SK-N-MC (cell line): ENCODE measurements at regions not wholly inside any gene's neighbourhood (a gene's known extent, or its start where the extent isn't known, plus 50 kb on each side); places are given as distances from the start of the nearest gene placed in this dataset.
A peak's percentile ranks its signal among the peaks of the same experiment; 100 is the strongest.

ENCODE experiments used
- DNase-seq: peaks from one replicate; pipeline ENCODE4 v3.0.0-alpha.2; 2011; ENCODE audit warnings: low read depth, low spot score
- H3K27ac ChIP-seq: fragments of 200-600 bp; sonication (generic); 2 replicates; pipeline ENCODE4 v1.5.1; 2016; ENCODE audit warnings: mixed run types
- H3K36me3 ChIP-seq: fragments of 200-600 bp; sonication (generic); 2 replicates; pipeline ENCODE4 v1.6.1; 2017; ENCODE audit warnings: antibody characterized with exemption, low read length, mixed read lengths; ENCODE audit not compliant: insufficient read depth
- H3K4me3 ChIP-seq: fragments of 200-600 bp; sonication (generic); 2 replicates; pipeline ENCODE4 v1.5.1; 2016
- H3K9ac ChIP-seq: fragments of 200-600 bp; sonication (generic); 2 replicates; pipeline ENCODE4 v1.8.0; 2017; ENCODE audit warnings: mixed run types, mixed read lengths; ENCODE audit not compliant: insufficient read length
- H3K9me3 ChIP-seq: fragments of 200-600 bp; sonication (generic); 2 replicates; pipeline ENCODE4 v1.6.1; 2017; ENCODE audit warnings: low read depth, mild to moderate bottlenecking, antibody characterized with exemption, low read length, moderate library complexity, mixed read lengths
- EZH2 ChIP-seq: fragments of 200-600 bp; sonication (generic); IDR thresholded peaks from one replicate; pipeline ENCODE4 v1.6.1; 2017; ENCODE audit warnings: antibody characterized with exemption
- FOXP2 ChIP-seq: optimal IDR thresholded peaks from 2 replicates; pipeline ENCODE3; 2011; ENCODE audit warnings: mild to moderate bottlenecking, moderate library complexity; ENCODE audit not compliant: insufficient read depth; ENCODE audit errors: extremely low read length, control extremely low read depth
- POLR2AphosphoS5 ChIP-seq: IDR thresholded peaks from 2 replicates; pipeline ENCODE4 v1.6.1; 2012; ENCODE audit warnings: mild to moderate bottlenecking, low read depth, low read length, borderline replicate concordance

DNA sequence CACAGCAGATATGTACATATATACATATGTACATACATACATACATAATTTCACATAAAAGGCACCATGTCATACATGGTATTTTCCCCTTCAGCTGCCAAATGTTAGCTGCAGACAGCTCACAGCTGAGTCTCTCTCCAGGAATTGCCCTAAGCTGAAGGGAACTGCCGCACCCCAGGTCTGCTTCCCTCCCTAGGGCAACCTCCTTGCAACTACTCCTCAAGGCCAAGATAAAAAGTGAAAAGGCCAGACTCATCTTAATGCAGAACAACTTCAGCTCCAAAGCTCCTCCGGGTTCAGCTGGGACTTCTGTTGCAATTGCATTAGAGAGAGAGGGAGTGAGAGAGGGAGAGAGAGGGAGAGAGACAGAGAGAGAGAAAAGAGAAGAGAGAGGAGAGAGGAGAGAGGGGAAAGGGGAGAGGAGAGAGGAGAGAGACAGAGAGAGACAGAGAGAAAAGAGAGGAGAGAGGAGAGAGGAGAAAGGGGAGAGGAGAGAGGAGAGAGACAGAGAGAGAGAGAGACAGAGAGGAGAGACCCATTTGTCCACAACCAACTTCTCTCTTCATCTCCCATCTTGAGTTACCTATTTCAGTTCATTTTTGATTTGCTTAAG is 143.4 kb upstream of the HES1 start:
- TF ChIP-seq FOXP2 (no peak), EZH2 (no peak), POLR2AphosphoS5 (no peak)
- Histone ChIP-seq H3K27ac (no peak overlapping the region), H3K9ac (no peak overlapping the region)

DNA sequence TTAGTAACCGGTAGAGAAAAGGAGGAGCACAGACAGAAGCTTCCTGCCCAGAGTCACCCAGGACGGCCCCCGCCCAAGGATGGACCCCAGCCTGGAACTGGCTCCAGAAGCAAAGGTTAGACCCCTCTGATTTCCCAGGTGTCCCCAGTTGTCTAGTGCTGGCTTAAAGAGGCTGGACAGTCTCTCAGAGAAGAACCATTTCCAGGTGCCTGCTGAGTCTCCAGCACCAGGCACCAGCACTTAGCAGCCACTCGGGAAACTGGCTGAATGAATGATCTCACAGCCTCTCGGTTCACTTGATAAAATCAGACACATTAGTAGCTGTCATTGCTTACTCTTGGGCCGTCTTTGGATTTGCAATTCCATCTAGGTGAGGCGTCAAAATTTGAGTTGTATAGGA is 139.7 kb upstream of the HES1 start:
- no peak overlapping the region for H3K4me3 ChIP-seq
- TF ChIP-seq POLR2AphosphoS5 (no peak), EZH2 (no peak), FOXP2 (no peak)
- H3K9ac ChIP-seq = no peak overlapping the region
- DNase-seq = no peak
- no peaks in the 10 kb centered on the region for H3K36me3 ChIP-seq
- H3K9me3 ChIP-seq = no peaks in the 10 kb centered on the region
- no peak overlapping the region for H3K27ac ChIP-seq

More for the DNA sequence above, 143.4 kb upstream of the HES1 start:
- Histone ChIP-seq H3K9me3 (no peaks in the 10 kb centered on the region), H3K36me3 (no peaks in the 10 kb centered on the region), H3K4me3 (no peak overlapping the region)
- DNase-seq = no peak

DNA sequence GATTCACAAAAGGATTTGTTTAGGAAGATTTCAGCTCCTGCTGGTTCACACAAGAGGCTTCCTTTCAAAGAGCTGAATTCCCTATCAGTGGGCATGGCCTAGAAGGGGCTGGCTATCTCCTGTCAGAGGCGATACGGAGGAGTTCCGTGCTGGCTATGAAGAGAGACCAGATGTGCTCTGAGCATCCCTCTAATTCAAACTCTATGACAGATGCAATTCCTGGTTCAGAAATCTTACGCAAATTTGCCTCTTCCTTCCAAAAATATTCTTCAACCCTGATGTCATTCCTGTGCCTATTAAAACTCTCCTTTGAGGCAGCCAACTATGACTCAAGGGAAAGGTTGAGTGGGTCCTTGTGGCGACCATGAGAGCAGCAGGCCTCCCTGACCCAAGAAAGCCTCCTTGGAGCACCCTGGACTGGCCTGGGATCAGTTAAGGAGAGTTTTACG is 139.3 kb upstream of the HES1 start:
- no peak for DNase-seq
- Histone ChIP-seq H3K9me3 (no peaks in the 10 kb centered on the region), H3K4me3 (no peak overlapping the region), H3K9ac (no peak overlapping the region), H3K27ac (no peak overlapping the region), H3K36me3 (no peaks in the 10 kb centered on the region)
- no peak for TF ChIP-seq POLR2AphosphoS5
- no peak for TF ChIP-seq EZH2
- no peak for TF ChIP-seq FOXP2

DNA sequence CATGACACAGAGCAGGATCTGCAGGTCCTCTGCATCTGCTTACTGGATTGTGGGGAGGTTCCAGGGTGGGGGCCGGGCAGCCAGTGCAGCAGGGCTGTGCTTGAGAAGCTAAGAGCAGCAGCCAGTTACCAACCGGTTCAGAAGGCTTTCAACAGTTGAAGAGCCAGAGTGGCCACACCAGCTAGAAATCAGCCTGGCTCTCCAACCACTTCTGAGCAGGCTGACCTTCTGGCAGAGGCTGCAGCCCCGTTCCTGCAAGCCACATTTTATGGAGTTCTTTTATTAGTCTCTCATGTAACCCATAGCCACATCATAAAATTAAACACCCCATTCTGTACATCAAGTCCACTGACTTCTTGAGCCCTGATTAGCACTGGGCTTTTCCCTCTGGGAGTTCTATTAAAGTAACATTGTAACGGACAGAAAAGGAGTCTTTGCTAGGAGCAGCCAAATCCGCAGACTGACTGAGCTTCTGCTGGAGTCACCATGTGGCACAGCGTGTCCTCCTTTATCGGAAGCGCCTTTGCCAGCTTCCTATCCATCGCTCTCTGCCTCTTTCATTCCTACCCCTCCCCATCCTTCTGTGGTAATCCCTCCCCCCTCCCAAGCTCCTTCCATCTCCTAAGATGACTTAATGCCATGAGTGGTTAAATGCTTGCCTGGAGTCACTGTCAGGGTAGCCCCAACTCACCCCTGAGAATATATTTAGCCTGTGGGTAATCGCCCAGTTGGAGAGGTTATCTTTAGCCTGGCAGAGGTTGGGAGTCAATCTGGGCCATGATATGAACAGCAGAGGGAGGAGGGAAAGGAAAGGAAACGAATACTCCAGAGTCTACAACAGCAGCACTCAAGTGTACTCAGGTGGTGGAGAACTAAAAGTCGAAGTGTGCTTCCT is 138.5 kb upstream of the HES1 start:
- TF ChIP-seq FOXP2 (no peak), EZH2 (no peak), POLR2AphosphoS5 (no peak)
- H3K27ac ChIP-seq = peak overlapping the region; percentile 70
- peak overlapping the region; percentile 53 for H3K4me3 ChIP-seq
- DNase-seq = no peak
- H3K9ac ChIP-seq = no peak overlapping the region
- H3K36me3 ChIP-seq = no peaks in the 10 kb centered on the region
- H3K9me3 ChIP-seq = no peaks in the 10 kb centered on the region

DNA sequence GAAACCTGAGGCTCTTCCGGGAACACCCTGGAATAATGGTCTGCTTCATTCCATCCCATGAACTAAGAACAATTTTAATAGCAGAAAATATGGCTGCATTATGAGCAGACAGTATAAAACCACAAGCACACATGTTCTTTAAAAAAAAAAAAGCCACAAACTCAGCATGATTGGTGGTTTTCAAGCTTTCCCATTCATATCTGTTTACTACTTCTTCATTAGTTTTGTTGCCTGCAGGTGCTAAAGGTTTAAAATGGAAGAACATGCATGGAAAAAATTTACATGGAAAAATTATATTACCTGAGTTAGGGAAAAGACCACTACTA is 137.9 kb upstream of the HES1 start:
- TF ChIP-seq POLR2AphosphoS5 = no peak
- TF ChIP-seq FOXP2 = no peak
- no peak for TF ChIP-seq EZH2
- peak overlapping the region; percentile 53 for H3K4me3 ChIP-seq
- no peak overlapping the region for H3K9ac ChIP-seq
- no peaks in the 10 kb centered on the region for H3K9me3 ChIP-seq
- DNase-seq = peak; percentile 69
- H3K27ac ChIP-seq = peak overlapping the region; percentile 70
- no peaks in the 10 kb centered on the region for H3K36me3 ChIP-seq

DNA sequence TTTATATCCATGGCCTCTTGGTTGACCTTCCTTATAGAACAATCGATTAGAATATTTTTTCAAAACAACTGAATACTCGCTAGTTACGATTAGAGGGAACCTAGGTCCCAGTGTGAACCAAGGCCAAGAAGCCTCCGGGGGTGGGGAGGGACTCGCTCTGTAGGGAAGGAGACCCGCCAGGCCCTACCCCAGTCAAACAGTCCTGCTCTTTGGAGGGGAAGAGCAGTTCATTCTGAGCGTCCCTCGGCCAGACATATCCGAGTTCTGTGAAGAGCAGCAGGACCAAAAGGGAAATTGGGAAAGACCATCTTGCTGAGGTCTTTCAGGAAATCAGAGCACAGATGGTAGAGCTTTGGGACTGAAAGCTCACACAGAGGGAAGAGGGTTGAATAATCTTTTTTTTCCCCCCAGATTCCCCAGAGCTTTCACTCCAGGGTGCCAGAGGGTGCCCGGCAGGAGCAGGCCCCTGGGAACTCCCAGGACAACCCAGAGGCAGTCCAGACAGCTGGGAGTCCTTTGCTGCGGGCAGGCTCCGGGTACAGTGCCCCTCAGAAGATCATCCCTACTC is 137.2 kb upstream of the HES1 start:
- no peaks in the 10 kb centered on the region for H3K36me3 ChIP-seq
- no peaks in the 10 kb centered on the region for H3K9me3 ChIP-seq
- H3K9ac ChIP-seq = no peak overlapping the region
- peak overlapping the region; percentile 70 for H3K27ac ChIP-seq
- peak overlapping the region; percentile 53; the same call in 1 of the 2 replicates for H3K4me3 ChIP-seq
- DNase-seq = no peak
- TF ChIP-seq POLR2AphosphoS5 = no peak

DNA sequence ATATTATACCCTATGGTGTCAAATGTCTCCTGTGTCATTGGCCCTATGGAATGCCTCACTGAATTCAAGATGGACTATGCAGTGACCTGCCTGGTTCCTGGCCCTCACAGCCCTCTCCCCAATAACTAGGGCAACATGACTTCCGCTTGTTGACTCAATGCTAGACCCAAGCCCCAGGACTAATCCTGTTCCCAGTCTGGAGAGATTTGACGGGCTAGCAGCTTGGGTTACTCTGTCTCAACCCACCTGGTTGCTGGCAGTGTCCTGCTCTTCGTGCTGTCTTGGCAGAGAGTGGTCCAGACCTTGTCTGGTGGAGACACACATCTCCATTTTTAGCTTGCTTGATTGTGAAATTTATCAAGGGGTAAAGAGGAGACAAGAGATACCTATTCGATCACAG is 135.8 kb upstream of the HES1 start:
- no peaks in the 10 kb centered on the region for H3K36me3 ChIP-seq
- no peak for DNase-seq
- TF ChIP-seq POLR2AphosphoS5 (no peak), EZH2 (no peak), FOXP2 (no peak)
- no peak overlapping the region for H3K27ac ChIP-seq
- H3K4me3 ChIP-seq = no peak overlapping the region
- H3K9me3 ChIP-seq = no peaks in the 10 kb centered on the region
- no peak overlapping the region for H3K9ac ChIP-seq

DNA sequence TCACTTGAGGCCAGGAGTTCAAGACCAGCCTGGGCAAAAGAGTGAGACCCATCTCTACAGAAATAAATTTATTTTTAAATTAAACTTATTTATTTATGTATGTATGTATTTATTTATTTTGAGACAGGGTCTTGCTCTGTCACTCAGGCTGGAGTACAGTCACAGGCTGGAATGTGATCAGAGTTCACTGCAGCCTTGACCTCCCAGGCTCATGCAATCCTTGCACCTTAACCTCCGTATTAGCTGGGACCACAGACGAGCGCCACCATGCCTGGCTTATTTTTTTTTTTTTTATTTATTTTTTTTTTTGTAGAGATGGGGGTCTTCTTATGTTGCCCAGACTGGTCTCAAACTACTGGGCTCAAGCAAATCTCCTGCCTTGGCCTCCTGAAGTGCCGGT is 135.2 kb upstream of the HES1 start:
- no peaks in the 10 kb centered on the region for H3K9me3 ChIP-seq
- no peak overlapping the region for H3K27ac ChIP-seq
- no peak overlapping the region for H3K4me3 ChIP-seq
- DNase-seq = no peak
- TF ChIP-seq FOXP2 (no peak), POLR2AphosphoS5 (no peak), EZH2 (no peak)
- H3K36me3 ChIP-seq = no peaks in the 10 kb centered on the region
- no peak overlapping the region for H3K9ac ChIP-seq
